Neural progenitor cell (in vitro differentiated cells): ENCODE measurements at regions not wholly inside any gene's neighbourhood (a gene's known extent, or its start where the extent isn't known, plus 50 kb on each side); places are given as distances from the start of the nearest gene placed in this dataset.

Experiments used
- DNase-seq: peaks from one replicate; pipeline ENCODE4 v3.0.0-alpha.2; 2016; ENCODE audit warnings: low spot score
- H2AFZ ChIP-seq: fragments of 200-600 bp; sonication (generic); replicated peaks from 2 replicates; pipeline ENCODE4 v1.6.1; 2016; ENCODE audit warnings: antibody characterized with exemption
- H3F3A ChIP-seq: fragments of 200-600 bp; sonication (generic); 2 replicates; pipeline ENCODE4 v1.6.1; 2016; ENCODE audit warnings: antibody characterized with exemption, low read depth
- H3K27ac ChIP-seq: fragments of 200-600 bp; sonication (generic); 2 replicates; pipeline ENCODE4 v1.5.1; 2016; ENCODE audit warnings: mild to moderate bottlenecking
- H3K27me3 ChIP-seq: fragments of 200-600 bp; sonication (generic); 2 replicates; pipeline ENCODE4 v1.6.1; 2016; ENCODE audit warnings: mild to moderate bottlenecking, moderate library complexity
- H3K36me3 ChIP-seq: fragments of 200-600 bp; sonication (generic); 2 replicates; pipeline ENCODE4 v1.5.1; 2016
- H3K4me1 ChIP-seq: fragments of 200-600 bp; sonication (generic); 2 replicates; pipeline ENCODE4 v1.6.1; 2016; ENCODE audit warnings: mixed run types
- H3K4me2 ChIP-seq: fragments of 200-600 bp; sonication (generic); 2 replicates; pipeline ENCODE4 v1.6.1; 2016
- H3K4me3 ChIP-seq: fragments of 200-600 bp; sonication (generic); 2 replicates; pipeline ENCODE4 v1.5.1; 2016
- H3K79me2 ChIP-seq: fragments of 200-600 bp; sonication (generic); 2 replicates; pipeline ENCODE4 v1.6.1; 2016; ENCODE audit warnings: low read depth
- H3K9ac ChIP-seq: fragments of 200-600 bp; sonication (generic); 2 replicates; pipeline ENCODE4 v1.6.1; 2016
- H3K9me3 ChIP-seq: fragments of 200-600 bp; sonication (generic); 2 replicates; pipeline ENCODE4 v1.5.1; 2016; ENCODE audit warnings: low read depth
- H4K20me1 ChIP-seq: fragments of 200-600 bp; sonication (generic); 2 replicates; pipeline ENCODE4 v1.6.1; 2016; ENCODE audit warnings: low read depth
- H3K27ac Mint-ChIP-seq: 3 replicates; pipeline ENCODE4 v1.8.0; 2021; ENCODE audit warnings: mixed read lengths
- H3K27me3 Mint-ChIP-seq: 2 replicates; pipeline ENCODE4 v1.8.0; 2022; ENCODE audit warnings: low read depth, mild to moderate bottlenecking, inconsistent platforms, moderate library complexity, mixed read lengths; ENCODE audit not compliant: insufficient read depth
- H3K36me3 Mint-ChIP-seq: 3 replicates; pipeline ENCODE4 v1.8.0; 2021; ENCODE audit warnings: mixed read lengths
- H3K4me1 Mint-ChIP-seq: 3 replicates; pipeline ENCODE4 v1.8.0; 2021; ENCODE audit warnings: mixed read lengths
- H3K4me3 Mint-ChIP-seq: 3 replicates; pipeline ENCODE4 v1.8.0; 2021; ENCODE audit warnings: mild to moderate bottlenecking, moderate library complexity, mixed read lengths
- H3K9me3 Mint-ChIP-seq: 3 replicates; pipeline ENCODE4 v1.8.0; 2020; ENCODE audit warnings: mixed read lengths
- CTCF ChIP-seq: fragments of 200-600 bp; sonication (generic); IDR thresholded peaks from 2 replicates; pipeline ENCODE4 v1.5.1; 2017; ENCODE audit warnings: antibody characterized with exemption, mild to moderate bottlenecking
- EZH2 ChIP-seq: fragments of 200-600 bp; sonication (generic); IDR thresholded peaks from 2 replicates; pipeline ENCODE4 v1.6.1; 2017; ENCODE audit warnings: antibody characterized with exemption, mild to moderate bottlenecking, moderate library complexity
- EZH2phosphoT487 ChIP-seq: fragments of 200-600 bp; sonication (generic); IDR thresholded peaks from 2 replicates; pipeline ENCODE4 v1.6.1; 2017; ENCODE audit warnings: antibody characterized with exemption

GRCh38 chr3:27024493-27024892, 344.7 kb downstream of the NEK10 start:
- no peak for TF ChIP-seq EZH2
- no peak for TF ChIP-seq CTCF
- no peak for TF ChIP-seq EZH2phosphoT487
- H3F3A ChIP-seq = no peaks in the 10 kb centered on the region
- H3K9ac ChIP-seq = no peak overlapping the region
- no peaks in the 10 kb centered on the region for H3K27me3 ChIP-seq
- Mint-ChIP-seq H3K36me3 (no peaks in the 10 kb centered on the region), H3K9me3 (peaks cover 8% of the 10 kb centered on the region), H3K4me1 (peaks cover 15% of the 10 kb centered on the region), H3K4me3 (no peak overlapping the region), H3K27ac (no peak overlapping the region), H3K27me3 (peaks cover 3% of the 10 kb centered on the region)
- no peak overlapping the region for H3K27ac ChIP-seq
- H3K4me3 ChIP-seq = no peak overlapping the region
- H4K20me1 ChIP-seq = no peaks in the 10 kb centered on the region
- peaks cover 10% of the 10 kb centered on the region for H3K4me1 ChIP-seq
- no peaks in the 10 kb centered on the region for H3K79me2 ChIP-seq
- no peak overlapping the region for H3K4me2 ChIP-seq
- H3K9me3 ChIP-seq = no peaks in the 10 kb centered on the region
- H3K36me3 ChIP-seq = no peaks in the 10 kb centered on the region
- DNase-seq = no peak
- no peak overlapping the region for H2AFZ ChIP-seq

- DNase-seq = no peak
- no peak overlapping the region for H3K27ac Mint-ChIP-seq
- H3K27me3 ChIP-seq = no peaks in the 10 kb centered on the region
These were observed 343.5 kb downstream of the NEK10 start for GRCh38 chr3:27025718-27026117.

GRCh38 chr3:27031476-27031875, 337.7 kb downstream of the NEK10 start:
- Histone ChIP-seq H3K9me3 (no peaks in the 10 kb centered on the region), H3K79me2 (no peaks in the 10 kb centered on the region), H3K27ac (no peak overlapping the region), H2AFZ (no peak overlapping the region), H3K36me3 (no peaks in the 10 kb centered on the region), H3K9ac (no peak overlapping the region), H3K27me3 (no peaks in the 10 kb centered on the region), H3K4me2 (no peak overlapping the region), H3K4me3 (no peak overlapping the region), H3K4me1 (peaks cover 4% of the 10 kb centered on the region), H4K20me1 (no peaks in the 10 kb centered on the region), H3F3A (no peaks in the 10 kb centered on the region)
- Mint-ChIP-seq H3K36me3 (no peaks in the 10 kb centered on the region), H3K4me1 (peaks cover 18% of the 10 kb centered on the region), H3K27ac (no peak overlapping the region), H3K9me3 (peaks cover 8% of the 10 kb centered on the region), H3K4me3 (no peak overlapping the region), H3K27me3 (peaks cover 4% of the 10 kb centered on the region)
- no peak for DNase-seq
- TF ChIP-seq EZH2 (no peak), CTCF (no peak), EZH2phosphoT487 (no peak)

More at GRCh38 chr3:27025718-27026117, 343.5 kb downstream of the NEK10 start:
- no peak overlapping the region for H3K27ac ChIP-seq
- no peak overlapping the region for H3K4me3 ChIP-seq
- H3F3A ChIP-seq = no peaks in the 10 kb centered on the region
- H3K4me1 Mint-ChIP-seq = peaks cover 15% of the 10 kb centered on the region
- H3K27me3 Mint-ChIP-seq = peaks cover 3% of the 10 kb centered on the region
- TF ChIP-seq EZH2 (no peak), CTCF (no peak), EZH2phosphoT487 (no peak)
- no peaks in the 10 kb centered on the region for H3K36me3 Mint-ChIP-seq
- no peaks in the 10 kb centered on the region for H3K9me3 ChIP-seq
- H3K4me3 Mint-ChIP-seq = no peak overlapping the region
- no peak overlapping the region for H3K4me2 ChIP-seq
- H2AFZ ChIP-seq = no peak overlapping the region
- H3K36me3 ChIP-seq = no peaks in the 10 kb centered on the region
- H3K9me3 Mint-ChIP-seq = peaks cover 8% of the 10 kb centered on the region
- no peaks in the 10 kb centered on the region for H4K20me1 ChIP-seq
- no peaks in the 10 kb centered on the region for H3K79me2 ChIP-seq
- no peak overlapping the region for H3K9ac ChIP-seq
- H3K4me1 ChIP-seq = peaks cover 10% of the 10 kb centered on the region
